ENCODE measurements at regions not wholly inside any gene's neighbourhood (a gene's known extent, or its start where the extent isn't known, plus 50 kb on each side); places are given as distances from the start of the nearest gene placed in this dataset.

- POLR2A ChIA-PET (ENCODE audit: unreplicated experiment) = no interaction called here
- H3K9me1 ChIP-seq (ENCODE audit: insufficient read depth, low read length) = peaks cover 12% of the 10 kb centered on the region
- 0 out of 3 replicates have a peak overlapping the region, but pooled peaks have one; percentile 48 for H2BK15ac ChIP-seq (ENCODE audit: low read depth, low read length)
- H3K9ac ChIP-seq (ENCODE audit: low read depth, low read length) = peak overlapping the region; percentile 60; the same call in 1 of the 2 replicates
- H2AK5ac ChIP-seq (ENCODE audit: low read depth, low read length) = no peak overlapping the region; the same call in 1 of the 2 replicates
- H3K18ac ChIP-seq (ENCODE audit: low read depth, low read length) = peak overlapping the region; percentile 97
- H3K36me3 ChIP-seq (ENCODE audit: control insufficient read depth, insufficient read depth, low read length) = no peaks in the 10 kb centered on the region
- intact Hi-C loops (cut with micrococcal nuclease) (loop anchor here (1.0 to 10.0 kb wide), 2 partner anchors 92 to 222 kb away; partner anchors contain the start of gene CABLES1), in situ Hi-C loops (cut with MboI; ENCODE audit: low sequenced_read_pairs) (loop anchor here (10.0 kb wide), 1 partner anchor 62 kb away; no protein-coding TSS in a partner anchor), dilution Hi-C loops (cut with HindIII; ENCODE audit: low sequenced_read_pairs, unreplicated experiment) (no loop called here)
- H3K79me1 ChIP-seq (ENCODE audit: low read depth in 1 of 2, low read length in 2 of 2) = peaks cover 0 to 3% of the 10 kb centered on the region in 2 experiments; a peak in 1 of 4 replicates
- peak overlapping the region; percentile 44; the same call in 1 of the 2 replicates for H3K23ac ChIP-seq (ENCODE audit: low read depth, low read length)
- TF ChIP-seq POLR2A (IDR thresholded peaks at IDR 0.05; ENCODE audit: low read depth, low read length) = no peak
- TF ChIP-seq CEBPB (IDR thresholded peaks at IDR 0.05; ENCODE audit: low read depth, low read length) = peak; percentile 95
- peak overlapping the region; percentile 69 for H2BK5ac ChIP-seq (ENCODE audit: low read depth, low read length, poor library complexity, severe bottlenecking)
- H2BK120ac ChIP-seq (ENCODE audit: low read depth, low read length) = peak overlapping the region; percentile 43; the same call in 1 of the 2 replicates
- H3K27ac ChIP-seq (ENCODE audit: insufficient read depth, low read length) = peak overlapping the region; percentile 98; the same call in 1 of the 2 replicates
- BruUV-seq (replicated peaks) = no TSS peak
- peak overlapping the region; percentile 64; the same call in 1 of the 2 replicates for H2BK20ac ChIP-seq (ENCODE audit: low read depth, low read length)
- no peak overlapping the region for H3K56ac ChIP-seq (ENCODE audit: extremely low read depth, insufficient read depth, low read length)
- H3K14ac ChIP-seq (replicated peaks; ENCODE audit: low read depth, low read length) = peak overlapping the region; percentile 35; the same call in 1 of the 2 replicates
- no peak overlapping the region for H2AFZ ChIP-seq (replicated peaks; ENCODE audit: low read length, poor library complexity)
- H3K4me1 ChIP-seq (ENCODE audit: control insufficient read depth, insufficient read depth, low read length) = peaks cover 23% of the 10 kb centered on the region
- no CpG with 5 or more reads among the region's 2 CpGs for WGBS, 2 experiments (ENCODE audit: extremely low coverage in 2 of 2, insufficient read length in 1 of 2)
- no peak overlapping the region for H2AK9ac ChIP-seq (replicated peaks; ENCODE audit: low read depth, low read length, poor library complexity)
- no peaks in the 10 kb centered on the region for H3K9me3 ChIP-seq (ENCODE audit: control insufficient read depth, insufficient read depth, low read length)
- peak; percentile 62 for ATAC-seq (ENCODE audit: low read depth)
- CTCF ChIA-PET = interaction anchor here (0.6 kb wide), 1 partner anchor 133 kb away, joined by 3 read pairs; no protein-coding TSS in a partner anchor
- no peaks in the 10 kb centered on the region for H3K27me3 ChIP-seq (ENCODE audit: control insufficient read depth, insufficient read depth, low read length)
- H3K4me3 ChIP-seq (ENCODE audit: insufficient read depth, low read depth, low read length) = no peak overlapping the region
- peak overlapping the region; percentile 95 for H4K5ac ChIP-seq (ENCODE audit: low read depth, low read length)
- no peak overlapping the region for H4K91ac ChIP-seq (ENCODE audit: insufficient read depth, low read depth, low read length)
- peak overlapping the region; percentile 41 for H3K4me2 ChIP-seq (ENCODE audit: low read depth, low read length)
- DNase-seq = peak; percentile 55
- peak overlapping the region in 1 of 2 experiments; percentile 52; a peak in 3 of 4 replicates for H4K8ac ChIP-seq (ENCODE audit: low read depth in 2 of 2, low read length in 2 of 2)
- peak overlapping the region; percentile 63; the same call in 1 of the 2 replicates for H3K4ac ChIP-seq (ENCODE audit: low read depth, low read length)
- no peaks in the 10 kb centered on the region for H4K20me1 ChIP-seq (ENCODE audit: insufficient read depth, low read length)
These were observed 96.0 kb upstream of the RIOK3 start for GRCh38 chr18:23356915-23357601.

Measured in IMR-90 (cell line).